ENCODE measurements at regions not wholly inside any gene's neighbourhood (a gene's known extent, or its start where the extent isn't known, plus 50 kb on each side); places are given as distances from the start of the nearest gene placed in this dataset.

GRCh38 chr5:164934561-164934960 is 1429.1 kb downstream of the MAT2B start:
- no peak for DNase-seq

DNA sequence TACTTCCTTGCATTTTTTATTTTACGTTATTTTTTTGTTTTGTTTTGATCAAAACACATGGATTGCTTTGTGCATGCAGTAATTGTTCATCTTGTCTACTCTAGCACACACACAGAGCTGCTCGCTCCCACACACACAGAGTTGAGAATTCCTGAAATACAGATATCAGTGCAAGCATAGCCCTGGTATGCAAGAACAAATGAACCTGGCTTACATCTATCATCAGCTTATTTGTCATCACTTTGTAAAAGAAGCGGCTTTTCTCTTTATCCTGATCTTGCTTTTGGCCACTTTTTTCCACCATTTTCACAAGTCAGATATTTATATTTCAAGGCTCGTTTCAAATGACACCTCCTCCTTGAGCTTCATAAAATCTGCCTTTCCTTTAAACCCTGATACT is 1435.7 kb downstream of the MAT2B start:
- no peak for DNase-seq

- no peak for DNase-seq
These were observed 1445.5 kb downstream of the MAT2B start for GRCh38 chr5:164950927-164951326.

- DNase-seq: no peak
These were observed 1446.2 kb downstream of the MAT2B start for GRCh38 chr5:164951570-164951969.

DNA sequence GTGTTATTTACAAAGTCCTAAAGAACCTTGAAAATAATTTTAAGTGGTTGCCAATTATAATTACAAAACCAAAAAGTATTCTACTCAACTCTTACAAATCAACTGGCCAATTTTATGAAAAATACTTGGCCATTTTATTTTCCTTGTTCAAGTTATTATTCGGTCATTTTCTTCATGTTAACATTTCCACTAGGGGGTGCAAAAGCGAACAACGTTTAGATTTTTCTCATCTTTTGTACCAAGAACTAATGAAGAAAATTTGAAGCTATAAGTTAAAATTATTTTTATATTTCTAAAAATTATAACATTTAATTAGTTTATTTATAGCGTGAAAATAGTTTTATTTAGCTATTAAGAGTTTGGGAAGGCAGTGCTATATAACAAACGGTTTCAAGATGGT is 1453.3 kb downstream of the MAT2B start:
- no peak for DNase-seq

- no peak for DNase-seq
These were observed 1454.3 kb downstream of the MAT2B start for GRCh38 chr5:164959761-164960160.

GRCh38 chr5:164962329-164962961 is 1457.0 kb downstream of the MAT2B start:
- no peak for DNase-seq

DNA sequence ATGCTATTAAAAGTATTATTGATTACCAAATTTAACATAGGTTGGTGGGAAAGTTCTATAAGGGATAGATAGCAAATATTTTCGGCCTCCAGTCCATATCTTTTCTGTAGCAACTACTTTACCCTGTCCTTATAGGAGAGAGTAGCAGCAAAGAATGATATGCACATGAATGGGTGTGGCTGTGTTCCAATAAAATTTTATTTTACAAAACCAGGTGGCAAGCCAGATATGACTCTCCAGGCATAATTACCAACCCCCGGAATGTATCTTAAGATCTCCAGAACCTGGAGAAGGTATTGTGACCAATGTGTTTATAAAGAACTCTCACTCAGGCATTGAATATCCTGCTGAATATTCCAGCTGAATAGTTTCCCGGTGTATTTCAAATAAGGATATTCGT is 1461.2 kb downstream of the MAT2B start:
- no peak for DNase-seq

DNA sequence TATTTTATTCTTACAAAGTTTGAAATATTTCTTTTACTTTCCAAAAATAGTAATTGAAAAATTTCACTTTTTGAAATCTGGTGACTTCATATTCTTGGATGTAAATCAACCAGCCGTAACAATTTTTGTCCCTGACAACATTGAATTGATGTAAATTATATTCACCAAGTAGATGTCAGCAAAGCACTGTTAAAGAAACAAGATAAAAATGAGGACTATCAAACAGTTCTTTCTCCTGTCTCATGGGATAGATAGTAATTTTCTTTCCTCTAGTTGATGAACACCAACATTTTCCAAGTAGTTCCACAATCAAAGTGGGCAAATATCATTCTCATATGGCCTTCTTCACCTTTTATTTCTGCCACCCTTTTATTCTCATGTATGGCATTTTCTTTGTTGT is 1461.9 kb downstream of the MAT2B start:
- DNase-seq: no peak

DNA sequence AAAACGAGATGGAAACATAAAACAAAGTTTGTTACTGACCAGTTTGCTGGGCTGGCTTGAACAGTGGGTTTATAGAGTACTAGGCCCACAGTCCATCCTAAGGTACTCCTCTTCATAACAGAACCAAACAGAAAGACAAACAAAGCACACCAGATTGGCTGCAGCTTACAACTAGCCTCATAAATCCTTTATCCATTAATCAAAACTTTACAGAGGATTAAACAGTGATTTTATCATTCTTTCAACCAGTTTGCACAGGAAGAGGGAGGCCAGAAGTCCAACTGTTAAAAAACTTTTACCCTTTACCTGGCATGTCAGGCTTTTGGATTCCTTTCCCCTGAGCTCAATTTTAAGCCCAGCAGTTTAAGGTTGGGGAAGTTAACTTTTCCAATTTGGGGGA is 1467.6 kb downstream of the MAT2B start:
- DNase-seq: no peak

DNA sequence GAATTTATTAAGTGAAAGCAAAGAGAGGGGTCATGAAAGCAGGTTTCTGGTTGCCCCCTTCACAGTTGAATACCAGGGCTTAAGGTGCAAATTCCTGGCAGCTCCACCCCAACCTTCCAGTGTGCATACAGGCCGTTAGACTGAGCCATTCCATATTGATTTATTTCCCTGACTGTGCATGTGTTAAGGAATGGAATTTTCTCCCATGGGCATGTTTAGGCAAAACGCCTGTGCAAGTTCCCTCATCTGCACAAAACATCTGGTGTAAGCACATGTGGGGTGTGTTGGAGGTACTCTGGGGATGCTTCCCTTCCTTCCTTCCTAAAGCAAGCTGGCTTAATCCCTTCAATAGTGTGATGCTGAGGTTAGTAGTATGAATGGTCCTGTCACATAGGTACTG is 1470.6 kb downstream of the MAT2B start:
- DNase-seq: no peak

GRCh38 chr5:164980480-164980879 is 1475.1 kb downstream of the MAT2B start:
- no peak for DNase-seq

DNA sequence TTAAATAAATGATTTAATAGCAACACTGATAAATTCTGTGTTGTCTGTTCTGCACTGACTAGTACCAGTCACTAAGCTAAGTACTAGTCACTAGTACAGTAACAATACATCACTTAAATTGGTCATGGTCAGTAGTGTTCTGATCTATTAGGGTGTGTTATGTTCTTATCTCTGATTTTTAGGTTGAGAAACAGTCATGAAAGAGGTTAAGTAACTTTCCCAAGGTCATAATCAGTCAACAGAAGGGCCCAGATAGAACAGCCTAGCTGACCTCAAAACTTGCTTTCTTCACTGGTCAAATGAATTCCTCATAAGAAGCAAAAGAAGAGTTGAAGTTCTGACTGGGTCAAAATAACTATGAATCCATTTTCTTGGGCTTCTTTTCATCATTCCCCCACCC is 1492.7 kb downstream of the MAT2B start:
- no peak for DNase-seq

DNA sequence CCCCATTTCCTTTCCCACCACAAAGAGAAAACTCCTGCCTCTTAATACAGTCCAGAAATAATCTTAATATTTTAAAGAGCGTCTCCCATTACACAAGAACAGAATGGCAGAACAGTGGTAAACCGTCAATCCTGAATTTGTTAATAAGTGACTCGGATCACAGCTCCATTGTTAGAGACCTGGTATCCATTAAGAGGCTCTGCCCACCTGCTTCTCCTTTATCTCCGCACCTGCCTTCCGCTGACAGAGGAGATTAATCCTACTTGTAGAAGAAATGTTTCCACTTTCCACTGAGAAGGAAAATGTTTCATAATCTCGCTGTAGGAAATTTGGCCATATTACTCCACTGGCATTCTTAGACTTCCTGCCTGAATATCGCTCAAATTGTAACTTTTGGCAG is 1493.2 kb downstream of the MAT2B start:
- DNase-seq: no peak

DNA sequence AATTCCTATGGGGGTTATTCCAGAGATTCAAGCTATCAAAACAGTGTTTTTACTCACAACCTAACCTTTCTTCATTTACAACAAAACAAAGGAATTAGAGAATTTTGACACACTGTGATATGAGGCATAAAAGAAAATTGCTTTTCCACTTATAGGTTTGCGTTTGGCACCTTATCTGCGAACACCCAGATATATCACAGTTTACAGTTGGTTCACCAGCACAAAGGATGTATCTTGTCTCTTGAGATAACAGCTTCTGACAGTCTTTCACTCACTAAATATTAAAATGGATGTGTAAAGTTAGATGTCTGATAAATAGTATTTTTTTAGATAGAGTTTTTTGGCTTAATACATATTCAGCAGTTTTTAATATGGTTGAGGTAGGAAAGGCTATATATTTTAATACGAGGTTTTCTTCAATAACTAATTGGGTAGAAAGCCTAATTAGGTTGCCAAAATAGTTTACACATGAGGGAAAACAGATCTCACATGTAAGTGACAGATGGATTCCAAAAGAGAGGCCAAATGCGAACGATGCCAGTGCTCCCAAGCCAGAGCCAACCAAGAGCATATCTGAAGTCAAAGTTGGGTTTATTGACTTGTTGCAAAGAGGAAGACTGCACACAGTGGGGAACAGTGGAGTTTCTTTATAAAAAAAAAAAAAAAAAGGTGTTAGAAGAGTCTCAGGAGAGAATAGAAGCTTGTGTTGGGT is 1495.2 kb downstream of the MAT2B start:
- DNase-seq: no peak

- no peak for DNase-seq
These were observed 1497.9 kb downstream of the MAT2B start for GRCh38 chr5:165003283-165003682.

DNA sequence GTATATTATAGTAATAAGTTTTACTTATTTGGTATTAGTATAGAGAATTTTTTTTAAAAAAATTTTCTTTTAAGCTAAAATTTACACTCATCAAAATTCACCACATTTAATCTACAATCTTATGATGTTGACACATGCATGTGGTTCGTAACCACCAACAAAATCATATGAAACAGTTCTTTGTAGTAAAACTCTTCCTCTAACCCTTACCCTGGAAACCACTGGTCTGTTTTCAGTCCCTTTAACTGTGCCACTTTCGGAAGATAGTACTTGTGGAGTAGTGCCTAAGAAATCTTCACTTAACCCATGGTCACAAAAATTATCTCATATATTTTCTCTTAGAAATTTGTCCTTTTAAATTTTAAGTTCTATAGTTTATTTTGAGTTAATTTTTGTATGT is 1498.8 kb downstream of the MAT2B start:
- no peak for DNase-seq

GRCh38 chr5:165014439-165014838 is 1509.0 kb downstream of the MAT2B start:
- DNase-seq: no peak

- no peak for DNase-seq
These were observed 1509.7 kb downstream of the MAT2B start for GRCh38 chr5:165015126-165015525.

- no peak for DNase-seq
These were observed 1510.1 kb downstream of the MAT2B start for GRCh38 chr5:165015547-165015946.

DNA sequence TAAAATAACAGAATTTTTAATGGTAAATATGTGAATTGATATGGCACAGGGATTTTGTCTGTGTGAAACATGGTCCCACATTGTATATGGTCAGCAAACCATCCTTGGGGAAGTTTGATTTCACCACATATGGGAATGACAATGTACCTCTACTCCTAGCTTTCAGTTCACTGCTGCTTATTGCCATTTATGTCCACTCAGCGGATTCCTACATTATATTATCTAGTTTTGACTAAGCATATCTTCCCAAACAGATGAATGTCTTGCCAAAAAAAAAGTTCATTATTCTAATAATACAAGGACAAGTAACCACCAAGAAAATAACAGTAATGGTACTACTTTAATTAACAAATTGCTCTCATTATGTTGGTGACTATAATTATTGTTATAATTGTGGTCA is 1521.6 kb downstream of the MAT2B start:
- DNase-seq: no peak

- DNase-seq: no peak
These were observed 1522.9 kb downstream of the MAT2B start for GRCh38 chr5:165028356-165028755.

DNA sequence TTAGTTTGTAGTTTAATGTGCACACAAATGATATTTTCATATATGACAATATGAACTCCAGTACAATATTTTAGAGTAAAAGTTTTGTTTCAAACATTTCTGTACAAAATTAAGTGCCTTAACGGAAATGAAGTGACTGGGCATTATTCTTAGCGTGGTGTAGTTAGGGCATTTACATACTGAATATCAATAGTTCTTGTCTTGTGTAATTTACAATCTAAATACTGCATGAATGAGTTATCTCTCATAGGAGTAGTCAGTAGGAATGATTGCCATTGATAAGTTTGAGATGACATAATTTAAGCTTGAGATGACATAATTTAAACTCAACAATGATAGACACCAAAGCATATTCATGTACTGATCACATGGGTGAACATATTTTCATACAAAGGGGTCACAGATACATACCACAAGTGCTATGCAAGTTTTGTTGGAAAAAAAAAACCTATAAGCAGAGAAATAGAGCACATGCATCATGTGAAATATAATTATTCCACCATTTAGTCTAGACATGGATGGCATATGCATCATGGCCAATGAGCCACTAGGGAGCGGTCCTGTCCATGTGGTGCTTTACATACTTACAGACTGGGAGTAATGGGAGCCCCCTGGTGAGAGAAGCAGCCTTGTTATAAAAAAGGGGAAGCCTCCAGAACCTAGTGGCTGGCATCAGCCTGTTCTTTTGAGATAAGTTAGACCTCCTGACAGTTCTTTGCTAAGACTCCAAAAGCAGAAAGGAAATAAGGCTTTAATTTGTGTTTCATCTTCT is 1523.9 kb downstream of the MAT2B start:
- no peak for DNase-seq

DNA sequence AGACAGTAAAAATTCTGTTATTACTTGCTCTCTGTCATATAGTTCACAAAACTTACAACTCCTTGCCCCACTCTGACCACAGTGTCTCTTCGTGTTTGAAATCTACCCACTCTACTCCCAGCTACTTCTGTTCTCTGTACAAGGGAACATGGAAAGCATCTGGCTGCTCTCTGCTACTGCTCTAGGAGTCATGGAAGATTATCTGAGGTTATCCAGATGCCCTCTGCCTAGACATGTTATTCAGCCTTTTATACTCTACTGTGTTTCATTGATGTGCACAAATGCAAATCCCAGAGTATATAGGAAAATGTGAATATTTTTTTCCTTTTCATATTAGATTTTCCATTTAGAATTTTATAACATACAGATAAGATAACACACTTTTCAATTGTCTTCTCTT is 1525.6 kb downstream of the MAT2B start:
- DNase-seq: no peak

All from activated gamma-delta T cell treated with Interleukin-2 at 50 U/mL for 16 hours (primary cell).